ENCODE measurements at regions not wholly inside any gene's neighbourhood (a gene's known extent, or its start where the extent isn't known, plus 50 kb on each side); places are given as distances from the start of the nearest gene placed in this dataset.

GRCh38 chr9:107591781-107592180 lies 102.2 kb upstream of the KLF4 start:
- TF ChIP-seq EZH2phosphoT487 (IDR thresholded peaks at IDR 0.05; ENCODE audit: borderline replicate concordance, low read length) (no peak), EZH2 (IDR thresholded peaks at IDR 0.05; ENCODE audit: low read length, unreplicated experiment) (no peak)
- TF ChIP-seq, protein P1, sequence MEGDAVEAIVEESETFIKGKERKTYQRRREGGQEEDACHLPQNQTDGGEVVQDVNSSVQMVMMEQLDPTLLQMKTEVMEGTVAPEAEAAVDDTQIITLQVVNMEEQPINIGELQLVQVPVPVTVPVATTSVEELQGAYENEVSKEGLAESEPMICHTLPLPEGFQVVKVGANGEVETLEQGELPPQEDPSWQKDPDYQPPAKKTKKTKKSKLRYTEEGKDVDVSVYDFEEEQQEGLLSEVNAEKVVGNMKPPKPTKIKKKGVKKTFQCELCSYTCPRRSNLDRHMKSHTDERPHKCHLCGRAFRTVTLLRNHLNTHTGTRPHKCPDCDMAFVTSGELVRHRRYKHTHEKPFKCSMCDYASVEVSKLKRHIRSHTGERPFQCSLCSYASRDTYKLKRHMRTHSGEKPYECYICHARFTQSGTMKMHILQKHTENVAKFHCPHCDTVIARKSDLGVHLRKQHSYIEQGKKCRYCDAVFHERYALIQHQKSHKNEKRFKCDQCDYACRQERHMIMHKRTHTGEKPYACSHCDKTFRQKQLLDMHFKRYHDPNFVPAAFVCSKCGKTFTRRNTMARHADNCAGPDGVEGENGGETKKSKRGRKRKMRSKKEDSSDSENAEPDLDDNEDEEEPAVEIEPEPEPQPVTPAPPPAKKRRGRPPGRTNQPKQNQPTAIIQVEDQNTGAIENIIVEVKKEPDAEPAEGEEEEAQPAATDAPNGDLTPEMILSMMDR (conservative IDR thresholded peaks at IDR 0.05; ENCODE audit: low read depth, low read length) = no peak
- no peak for ATAC-seq
- no peaks in the 10 kb centered on the region for H3K27me3 ChIP-seq (ENCODE audit: low read length)
- no peaks in the 10 kb centered on the region for H3F3A ChIP-seq (ENCODE audit: low read length, unreplicated experiment)
- no peak overlapping the region for H3K27ac ChIP-seq (ENCODE audit: low read length)
- H3K79me2 ChIP-seq (ENCODE audit: low read length) = no peaks in the 10 kb centered on the region
- no peaks in the 10 kb centered on the region for H3K9me2 ChIP-seq (replicated peaks; ENCODE audit: low read length)
- no peaks in the 10 kb centered on the region for H3K36me3 ChIP-seq (ENCODE audit: low read depth, low read length)
- no peaks in the 10 kb centered on the region for H3K9me3 ChIP-seq (ENCODE audit: low read length)
- intact Hi-C loops (cut with micrococcal nuclease) = no loop called here
- no peak overlapping the region for H3K4me3 ChIP-seq (ENCODE audit: low read length)
- H2AFZ ChIP-seq (ENCODE audit: low read length) = no peak overlapping the region
- no TSS peak for BruUV-seq (replicated peaks)
- H4K20me1 ChIP-seq (ENCODE audit: low read length) = no peaks in the 10 kb centered on the region
- ChIA-PET POLR2A (ENCODE audit: unreplicated experiment) (no interaction called here), CTCF (interaction anchor here (0.6 kb wide), 1 partner anchor 122 kb away, joined by 6 read pairs; no protein-coding TSS in a partner anchor)
- H3K4me2 ChIP-seq (ENCODE audit: low read length) = no peak overlapping the region
- no peak for DNase-seq
- no peak overlapping the region for H3K9ac ChIP-seq (ENCODE audit: low read length)
- H3K4me1 ChIP-seq (ENCODE audit: insufficient read depth, low read length) = no peaks in the 10 kb centered on the region

DNA sequence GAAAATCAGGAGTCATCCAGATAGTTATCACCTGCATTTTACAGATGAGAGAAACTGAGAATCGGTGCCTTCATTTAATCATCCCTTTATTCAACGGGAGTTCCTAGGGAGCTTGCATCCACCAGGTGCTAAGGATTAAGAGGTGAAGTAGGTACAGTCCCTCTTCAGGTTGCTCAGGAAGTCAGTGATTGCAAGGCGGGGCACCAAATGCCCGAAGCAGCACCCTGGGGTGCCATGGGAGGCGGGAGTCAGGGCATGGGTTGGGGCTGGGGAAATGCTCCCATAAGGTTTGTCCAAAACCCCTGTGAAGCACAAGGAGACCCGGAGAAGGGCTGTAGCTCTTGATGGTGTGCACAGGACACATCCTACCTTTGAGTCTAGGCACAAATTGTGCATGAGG lies 98.8 kb upstream of the KLF4 start:
- Histone ChIP-seq H4K20me1 (ENCODE audit: low read length) (no peaks in the 10 kb centered on the region), H3K4me3 (ENCODE audit: low read length) (no peak overlapping the region), H3K27ac (ENCODE audit: low read length) (no peak overlapping the region), H2AFZ (ENCODE audit: low read length) (no peak overlapping the region), H3K79me2 (ENCODE audit: low read length) (no peaks in the 10 kb centered on the region), H3K9me2 (replicated peaks; ENCODE audit: low read length) (no peaks in the 10 kb centered on the region), H3K27me3 (ENCODE audit: low read length) (no peaks in the 10 kb centered on the region), H3K9ac (ENCODE audit: low read length) (no peak overlapping the region), H3K4me1 (ENCODE audit: insufficient read depth, low read length) (no peaks in the 10 kb centered on the region), H3K36me3 (ENCODE audit: low read depth, low read length) (no peaks in the 10 kb centered on the region), H3K4me2 (ENCODE audit: low read length) (no peak overlapping the region), H3F3A (ENCODE audit: low read length, unreplicated experiment) (no peaks in the 10 kb centered on the region), H3K9me3 (ENCODE audit: low read length) (no peaks in the 10 kb centered on the region)
- ChIA-PET CTCF (no interaction called here), POLR2A (ENCODE audit: unreplicated experiment) (no interaction called here)
- intact Hi-C loops (cut with micrococcal nuclease) = no loop called here
- BruUV-seq (replicated peaks) = no TSS peak
- ATAC-seq (no peak), DNase-seq (no peak)
- no peak for TF ChIP-seq EZH2phosphoT487 (IDR thresholded peaks at IDR 0.05; ENCODE audit: borderline replicate concordance, low read length)
- TF ChIP-seq EZH2 (IDR thresholded peaks at IDR 0.05; ENCODE audit: low read length, unreplicated experiment) = no peak
- TF ChIP-seq, protein P1 (conservative IDR thresholded peaks at IDR 0.05; ENCODE audit: low read depth, low read length) = no peak

DNA sequence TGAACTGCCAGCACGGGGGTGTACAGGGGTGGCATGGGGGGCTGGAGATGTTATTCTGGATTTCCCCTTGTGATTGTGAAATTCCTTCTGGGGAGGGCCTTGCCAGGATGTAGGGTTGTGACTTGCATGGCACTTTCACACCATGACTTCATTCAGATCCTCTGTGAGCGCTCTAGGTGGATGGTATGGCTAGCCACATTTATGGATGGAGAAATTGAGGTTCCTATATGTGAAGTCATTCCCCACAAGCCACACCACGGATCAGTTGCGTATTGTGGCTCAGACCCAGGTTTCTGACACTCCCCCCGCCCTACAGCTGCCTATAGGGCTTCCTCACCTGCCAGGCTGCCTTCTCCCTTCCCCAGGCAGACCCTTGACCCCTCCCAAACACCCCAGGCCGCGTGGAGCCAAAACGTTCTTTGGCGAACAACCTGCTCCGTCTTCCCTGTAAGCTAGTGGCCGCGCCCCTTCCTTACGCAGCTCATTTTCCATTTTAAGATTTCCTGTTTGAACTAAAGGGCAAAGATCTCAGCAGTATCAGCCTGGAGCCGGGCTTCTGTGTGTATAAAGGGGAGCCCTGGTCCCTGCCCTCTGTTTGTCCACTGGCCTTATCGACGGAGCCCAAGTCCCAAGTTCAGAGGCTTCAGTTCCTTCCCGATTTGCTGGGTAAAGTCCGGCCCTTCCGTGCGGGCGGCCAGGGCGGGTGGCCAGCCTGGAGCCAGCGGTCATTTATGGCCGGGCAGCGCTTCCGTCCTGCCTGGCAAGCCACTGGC lies 97.8 kb upstream of the KLF4 start:
- Histone ChIP-seq H2AFZ (ENCODE audit: low read length) (no peak overlapping the region), H3K27ac (ENCODE audit: low read length) (no peak overlapping the region), H3F3A (ENCODE audit: low read length, unreplicated experiment) (no peaks in the 10 kb centered on the region), H3K4me3 (ENCODE audit: low read length) (no peak overlapping the region), H3K79me2 (ENCODE audit: low read length) (no peaks in the 10 kb centered on the region), H4K20me1 (ENCODE audit: low read length) (no peaks in the 10 kb centered on the region), H3K4me1 (ENCODE audit: insufficient read depth, low read length) (no peaks in the 10 kb centered on the region), H3K36me3 (ENCODE audit: low read depth, low read length) (no peaks in the 10 kb centered on the region), H3K9ac (ENCODE audit: low read length) (no peak overlapping the region), H3K9me2 (replicated peaks; ENCODE audit: low read length) (no peaks in the 10 kb centered on the region), H3K27me3 (ENCODE audit: low read length) (no peaks in the 10 kb centered on the region), H3K9me3 (ENCODE audit: low read length) (no peaks in the 10 kb centered on the region), H3K4me2 (ENCODE audit: low read length) (no peak overlapping the region)
- intact Hi-C loops (cut with micrococcal nuclease) = no loop called here
- TF ChIP-seq EZH2phosphoT487 (IDR thresholded peaks at IDR 0.05; ENCODE audit: borderline replicate concordance, low read length) = no peak
- TF ChIP-seq, protein P1 (conservative IDR thresholded peaks at IDR 0.05; ENCODE audit: low read depth, low read length) = no peak
- no peak for TF ChIP-seq EZH2 (IDR thresholded peaks at IDR 0.05; ENCODE audit: low read length, unreplicated experiment)
- no TSS peak for BruUV-seq (replicated peaks)
- ChIA-PET POLR2A (ENCODE audit: unreplicated experiment) (no interaction called here), CTCF (no interaction called here)
- DNase-seq (no peak), ATAC-seq (no peak)
